Inferior parietal cortex (tissue), 1 donor: ENCODE measurements at regions not wholly inside any gene's neighbourhood (a gene's known extent, or its start where the extent isn't known, plus 50 kb on each side); places are given as distances from the start of the nearest gene placed in this dataset.

Source experiments
- DNase-seq: peaks from one replicate; pipeline ENCODE4 v3.0.0-alpha.2; 2016; ENCODE audit errors: extremely low spot score

DNA sequence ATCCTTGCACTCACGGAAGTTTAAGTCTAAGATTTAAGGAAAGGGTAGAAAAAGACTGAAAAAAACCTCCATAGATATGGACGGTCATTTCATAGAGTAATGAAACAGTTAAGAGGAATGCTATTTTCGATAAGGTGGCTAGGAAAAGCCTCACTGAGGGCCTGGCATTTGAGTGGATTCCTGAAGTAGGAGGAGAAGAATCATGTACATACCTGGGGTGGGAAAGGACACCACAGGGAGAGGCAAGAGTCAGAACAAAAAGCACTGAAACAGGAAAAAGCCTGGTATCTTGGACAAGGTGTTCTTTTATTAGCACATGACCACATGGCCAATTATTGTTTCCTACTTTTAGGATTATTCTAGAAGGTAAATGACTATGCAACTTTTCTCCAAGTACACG, 547.2 kb upstream of the DIPK2B start:
- DNase-seq, result no peak

- DNase-seq, result no peak
These were observed 544.8 kb upstream of the DIPK2B start for GRCh38 chrX:45745479-45745878.

DNA sequence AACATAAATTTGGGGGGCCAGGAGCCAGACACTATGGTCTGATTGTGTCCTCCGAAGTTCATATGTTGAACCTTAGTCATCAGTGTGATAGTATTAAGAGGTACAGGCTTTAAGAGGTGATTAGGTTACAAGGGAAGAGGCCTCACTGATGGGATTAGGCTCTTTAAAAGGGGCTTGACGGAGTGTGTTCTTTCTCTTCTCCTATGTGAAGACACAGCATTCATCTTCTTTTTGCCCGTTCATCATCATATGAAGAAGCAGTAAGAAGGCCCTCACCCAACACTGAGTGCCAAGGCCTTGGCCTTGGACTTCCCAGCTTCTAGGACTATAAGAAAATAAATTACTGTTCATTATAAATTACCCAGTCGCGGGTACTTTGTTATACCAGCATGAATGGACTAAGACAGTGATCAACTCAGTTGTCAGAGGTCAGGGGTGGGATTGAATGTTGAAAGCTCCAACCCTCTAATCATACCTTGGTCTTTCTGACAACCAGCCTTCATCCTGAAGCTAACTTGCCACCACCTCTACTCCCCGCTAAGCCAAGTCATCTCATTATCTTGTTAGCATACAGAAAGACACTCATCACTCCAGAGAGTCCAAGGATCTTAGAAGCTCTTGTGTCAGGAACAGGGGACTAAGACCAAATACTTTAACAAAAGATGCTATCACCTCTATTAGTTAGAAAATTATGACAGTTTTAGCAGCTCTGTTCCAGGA, 543.4 kb upstream of the DIPK2B start:
- DNase-seq, result no peak

DNA sequence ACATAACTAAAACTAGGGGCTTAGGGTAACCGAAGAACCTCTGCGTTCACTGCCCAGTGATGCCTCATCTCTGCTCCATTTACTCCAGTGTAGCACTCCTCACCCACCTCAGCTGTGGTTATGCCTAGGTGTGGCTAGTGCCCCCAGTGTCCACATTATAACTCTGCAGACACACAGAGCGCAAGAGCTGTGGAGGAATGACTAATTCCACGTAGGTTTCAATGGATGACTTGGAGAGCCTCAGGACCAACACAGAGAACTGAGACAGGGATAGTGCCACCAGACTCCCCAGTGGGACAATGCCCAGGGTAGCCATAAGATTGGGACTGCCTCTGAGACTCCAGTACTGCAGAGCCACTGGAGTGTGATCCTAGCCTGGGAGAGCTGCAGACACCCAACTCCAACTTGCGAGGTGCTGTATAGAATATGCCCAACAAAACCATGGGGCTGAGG, 542.4 kb upstream of the DIPK2B start:
- no peak for DNase-seq

- DNase-seq, result no peak
These were observed 539.6 kb upstream of the DIPK2B start for GRCh38 chrX:45740291-45740690.

- DNase-seq, result no peak
These were observed 534.9 kb upstream of the DIPK2B start for GRCh38 chrX:45735571-45735970.

- DNase-seq, result no peak
These were observed 530.8 kb upstream of the DIPK2B start for GRCh38 chrX:45731448-45731847.

DNA sequence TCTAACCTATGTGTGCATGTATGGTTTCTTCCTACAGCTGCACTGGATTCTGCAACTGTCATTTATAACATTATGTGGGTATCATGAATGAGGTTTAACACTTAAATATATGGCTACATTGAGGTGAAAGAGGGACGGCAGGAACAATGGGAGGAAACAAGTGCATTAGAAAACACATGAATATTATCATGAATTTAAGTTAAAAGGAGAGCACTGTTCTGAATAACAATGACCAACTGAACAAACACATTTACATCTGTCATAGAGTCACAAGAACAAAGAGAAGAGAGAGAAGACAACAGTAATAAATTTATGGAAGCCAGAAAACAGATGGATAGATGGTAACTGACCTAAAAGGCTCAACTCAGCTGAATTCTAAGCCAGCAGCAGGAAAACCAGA, 527.1 kb upstream of the DIPK2B start:
- no peak for DNase-seq

DNA sequence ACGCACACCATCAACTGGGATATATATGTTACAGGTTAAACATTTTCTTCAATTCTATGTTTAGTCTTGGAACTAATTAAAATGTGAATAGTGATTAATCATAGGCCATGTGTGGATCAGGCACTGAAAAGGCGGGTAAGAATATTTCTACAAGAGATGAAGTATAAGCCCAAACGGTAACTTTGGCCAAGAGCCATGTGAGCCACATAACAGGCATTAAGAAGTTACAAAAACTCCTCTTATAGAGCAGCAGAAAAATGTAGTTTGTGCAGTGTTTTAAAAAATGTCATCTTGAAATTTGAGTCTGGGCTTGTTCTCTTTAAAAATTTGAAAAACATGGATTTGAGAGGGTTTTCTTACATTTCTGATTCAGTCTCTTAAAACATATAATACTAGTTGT, 521.8 kb upstream of the DIPK2B start:
- DNase-seq, result no peak

DNA sequence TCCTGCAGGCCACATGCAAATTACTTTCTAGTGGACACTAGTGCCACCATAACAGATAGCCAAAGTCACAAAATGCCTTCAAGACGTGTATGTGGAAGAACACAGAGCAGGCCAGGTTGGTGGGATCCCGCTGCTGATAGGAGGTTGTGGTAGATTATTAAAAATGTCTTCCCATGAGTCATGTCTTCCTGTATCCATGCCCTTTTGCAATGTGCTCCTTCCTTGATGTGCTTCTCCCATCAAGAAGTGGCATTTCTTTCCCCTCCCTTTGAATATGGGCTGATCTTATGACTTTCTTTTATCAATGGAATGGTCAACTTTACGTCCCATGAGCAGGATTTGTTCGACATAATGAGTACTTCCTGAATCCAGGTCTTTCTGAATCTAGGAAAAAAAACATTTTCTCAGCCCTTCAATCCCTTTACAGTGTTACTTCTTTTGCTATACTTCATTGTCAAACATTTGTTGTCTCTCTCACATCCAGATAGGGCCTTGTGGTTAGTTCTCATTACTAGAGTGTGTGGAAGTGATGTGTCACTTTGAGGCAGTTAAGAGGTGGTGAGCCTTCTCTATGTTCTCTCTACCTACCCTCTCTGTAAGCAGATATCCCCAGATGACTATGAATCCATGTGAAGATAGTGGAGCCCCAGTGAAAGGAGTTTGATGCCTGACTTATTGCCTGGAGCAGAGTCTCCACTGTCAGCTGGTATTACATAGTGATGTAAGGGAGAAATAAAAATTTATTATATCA, 519.2 kb upstream of the DIPK2B start:
- no peak for DNase-seq

- DNase-seq, result no peak
These were observed 518.0 kb upstream of the DIPK2B start for GRCh38 chrX:45718676-45719075.

GRCh38 chrX:45716750-45717149, 516.1 kb upstream of the DIPK2B start:
- no peak for DNase-seq

GRCh38 chrX:45715748-45716147, 515.1 kb upstream of the DIPK2B start:
- no peak for DNase-seq

- DNase-seq, result no peak
These were observed 514.2 kb upstream of the DIPK2B start for GRCh38 chrX:45714866-45715265.

DNA sequence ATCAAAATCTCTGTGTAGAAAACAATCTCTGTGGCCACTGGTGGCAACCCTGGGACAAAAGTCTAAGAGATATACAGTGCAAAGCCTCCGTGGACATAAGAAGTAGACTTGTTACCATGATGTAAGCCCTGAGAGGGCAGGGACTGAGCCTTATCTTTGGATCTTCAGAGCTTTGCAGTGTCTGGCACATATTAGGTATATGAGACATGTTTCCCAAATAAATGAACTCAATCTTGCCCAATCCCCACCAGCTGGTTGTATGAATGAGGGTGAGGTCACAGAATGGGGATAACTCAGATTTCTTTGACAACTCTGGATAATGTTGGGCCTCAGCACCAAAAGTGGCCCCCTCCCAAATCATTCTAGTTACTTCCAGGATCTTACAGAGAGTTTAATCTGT, 511.4 kb upstream of the DIPK2B start:
- no peak for DNase-seq

- DNase-seq, result no peak
These were observed 510.6 kb upstream of the DIPK2B start for GRCh38 chrX:45711231-45711630.

DNA sequence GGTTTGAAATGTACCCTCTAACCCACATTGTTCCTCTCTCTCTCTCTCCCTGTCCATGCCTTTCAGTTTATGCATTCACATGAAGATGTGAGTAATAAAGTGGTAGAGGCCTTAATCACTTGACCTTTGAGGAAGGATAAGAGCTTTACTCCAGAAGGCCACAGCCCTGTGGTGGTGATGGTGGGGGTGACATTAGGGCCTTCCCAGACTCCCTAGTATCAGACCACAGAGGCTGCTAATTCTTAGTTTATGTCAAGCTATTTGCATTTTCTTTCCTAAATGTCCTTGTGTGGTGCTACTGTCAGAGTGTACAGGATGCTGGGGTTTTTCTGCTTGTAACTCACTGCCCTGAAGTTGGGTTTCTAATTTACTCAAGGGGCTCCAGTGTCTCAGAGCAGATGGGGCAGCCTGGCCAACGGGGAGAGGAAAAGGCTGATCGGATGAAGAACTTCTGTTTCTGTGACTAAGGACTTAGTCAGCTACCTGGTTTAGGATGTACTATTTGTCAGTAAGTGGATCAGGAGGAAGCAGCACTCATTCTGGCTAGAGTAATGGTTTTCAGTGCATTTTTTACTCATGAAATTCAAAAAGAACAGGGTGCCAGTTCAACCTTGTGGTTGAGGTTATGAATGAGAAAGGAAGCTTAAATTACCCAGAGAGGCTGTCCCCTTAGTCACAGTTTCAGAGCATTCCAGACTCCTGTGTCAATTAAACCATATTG, 509.6 kb upstream of the DIPK2B start:
- no peak for DNase-seq

DNA sequence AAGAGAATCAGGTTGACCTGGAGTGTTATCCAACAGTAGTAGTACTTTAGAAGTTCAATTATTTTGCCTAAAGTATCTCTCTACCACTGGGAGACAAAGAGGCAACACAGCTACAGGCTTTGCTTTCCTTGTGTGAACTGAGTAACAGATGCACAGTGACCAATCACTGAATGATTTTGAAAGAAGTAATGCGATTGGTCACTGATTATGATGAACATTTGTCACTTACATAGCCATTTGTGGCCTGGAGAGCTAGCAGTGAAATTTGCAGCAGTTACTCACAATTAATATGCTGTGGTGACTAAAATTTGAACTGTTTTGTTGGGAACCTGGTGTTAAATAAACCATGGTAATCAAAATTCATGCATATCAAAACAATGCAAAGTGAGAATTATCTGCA, 508.7 kb upstream of the DIPK2B start:
- no peak for DNase-seq

DNA sequence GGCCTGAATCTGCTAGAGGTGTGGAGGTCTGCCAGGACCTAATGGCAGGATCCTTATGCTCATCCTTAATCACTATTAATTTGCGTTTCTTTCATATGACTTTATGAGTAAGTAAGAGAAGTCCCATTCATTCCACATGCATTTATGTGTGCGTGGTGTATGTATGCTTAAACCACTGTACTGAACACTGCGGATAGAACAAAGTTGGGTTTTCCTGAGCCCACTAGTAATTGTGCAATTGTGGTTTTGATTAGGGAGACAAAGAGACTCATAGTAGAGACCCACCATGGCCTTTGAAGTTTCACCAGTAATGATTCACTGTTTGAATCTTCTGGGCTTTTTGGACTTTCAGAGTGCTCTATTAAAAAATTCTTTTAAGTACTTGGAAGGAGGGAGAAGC, 498.5 kb upstream of the DIPK2B start:
- DNase-seq, result no peak

DNA sequence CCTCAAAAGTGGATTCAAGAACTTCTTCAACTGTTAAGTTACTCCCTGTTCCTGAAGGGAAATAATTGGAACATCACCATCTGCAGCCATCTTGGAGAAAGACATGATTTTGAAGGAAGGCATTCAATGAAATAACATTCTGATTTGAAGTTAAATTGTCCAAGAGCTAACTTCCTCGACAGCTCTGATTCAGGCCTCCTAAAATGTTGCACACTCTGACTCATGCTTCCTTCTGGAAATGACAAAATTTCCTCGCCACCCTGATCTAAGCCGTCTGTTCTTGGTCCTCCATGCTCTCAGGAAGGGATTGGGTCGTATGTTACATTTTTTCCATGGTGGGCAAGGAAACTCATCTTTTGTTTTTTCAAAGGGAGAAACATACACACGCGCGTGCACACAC, 496.9 kb upstream of the DIPK2B start:
- no peak for DNase-seq

GRCh38 chrX:45696736-45697135, 496.1 kb upstream of the DIPK2B start:
- no peak for DNase-seq

DNA sequence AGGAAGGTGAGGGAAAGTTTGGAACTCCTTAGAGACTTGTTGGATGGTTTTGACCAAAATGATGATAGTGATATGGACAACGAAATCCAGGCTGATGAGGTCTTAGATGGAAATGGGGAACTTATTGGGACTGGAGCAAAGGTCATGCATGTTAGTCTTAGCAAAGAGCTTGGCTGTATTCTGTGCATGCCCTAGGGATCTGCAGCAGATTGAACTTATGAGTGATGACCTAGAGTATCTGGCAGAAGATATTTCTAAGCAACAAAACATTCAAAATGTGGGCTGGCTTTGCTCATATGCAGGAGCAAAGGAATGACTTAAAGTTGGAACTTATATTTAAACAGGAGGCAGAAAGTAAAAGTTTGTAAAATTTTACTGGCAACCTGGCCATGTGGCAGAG, 489.3 kb upstream of the DIPK2B start:
- DNase-seq, result no peak

DNA sequence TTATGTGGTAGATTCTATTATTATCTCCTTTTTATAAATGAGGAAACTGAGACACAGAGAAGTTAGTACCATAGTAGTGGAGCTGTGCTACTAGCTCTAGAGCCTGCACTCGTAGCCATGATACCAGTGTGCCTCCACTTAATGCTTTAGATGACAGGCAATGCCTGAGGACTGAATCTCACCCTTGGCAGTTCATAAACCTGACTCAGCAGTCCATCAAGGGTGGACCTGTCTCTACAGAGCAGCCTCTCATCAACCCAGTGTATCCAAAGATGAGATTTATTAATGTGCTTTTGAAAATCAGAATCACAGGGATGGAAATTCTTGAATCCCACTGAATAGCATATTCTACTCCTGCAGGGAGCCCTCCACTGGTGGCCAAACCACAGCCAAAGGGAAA, 483.2 kb upstream of the DIPK2B start:
- DNase-seq, result no peak
